ENCODE measurements at regions not wholly inside any gene's neighbourhood (a gene's known extent, or its start where the extent isn't known, plus 50 kb on each side); places are given as distances from the start of the nearest gene placed in this dataset.

GRCh38 chr2:8064603-8065002 is 617.3 kb upstream of the ID2 start:
- Histone ChIP-seq H3K4me1 (no peaks in the 10 kb centered on the region), H3K9me3 (no peaks in the 10 kb centered on the region), H3K27ac (no peak overlapping the region), H3K4me2 (no peak overlapping the region), H3K4me3 (no peak overlapping the region)
- CTCF ChIA-PET, result no interaction called here
- TF ChIP-seq MAX (IDR thresholded peaks at IDR 0.05), result no peak
- TF ChIP-seq FOXS1 (CRISPR knock-in tag; IDR thresholded peaks at IDR 0.05), result no peak
- TF ChIP-seq ZC3H11A (IDR thresholded peaks at IDR 0.05), result no peak
- TF ChIP-seq MYC (IDR thresholded peaks at IDR 0.05; ENCODE audit: borderline replicate concordance, low read length), result no peak
- no peak for TF ChIP-seq HES2 (IDR thresholded peaks at IDR 0.05)
- TF ChIP-seq BHLHE40 (IDR thresholded peaks at IDR 0.05; ENCODE audit: low read depth, low read length), result no peak
- no peak for TF ChIP-seq FOSB (CRISPR knock-in tag; IDR thresholded peaks at IDR 0.05)
- no peak for TF ChIP-seq RNF2 (IDR thresholded peaks at IDR 0.05; ENCODE audit: borderline replicate concordance, low read depth)
- POLR2A ChIA-PET, result no interaction called here
- FAIRE-seq (no peak), ATAC-seq (no peak), DNase-seq (ENCODE audit: low read depth in 1 of 2, low spot score in 1 of 2) (no peak)
- 78% methylated on average over 5 of the region's 5 CpGs for WGBS (ENCODE audit: missing lambda C conversion rate)

GRCh38 chr2:8065191-8065590 is 616.7 kb upstream of the ID2 start:
- DNase-seq (ENCODE audit: low read depth in 1 of 2, low spot score in 1 of 2), result no peak
- ChIA-PET POLR2A (no interaction called here), CTCF (no interaction called here)
- no peak for FAIRE-seq
- no peaks in the 10 kb centered on the region for H3K4me1 ChIP-seq
- no peak for ATAC-seq
- 36% methylated on average over 1 of the region's 1 CpG for WGBS (ENCODE audit: missing lambda C conversion rate)
- no peak overlapping the region for H3K4me2 ChIP-seq
- TF ChIP-seq NPAS2 (CRISPR knock-in tag; IDR thresholded peaks at IDR 0.05; ENCODE audit: borderline replicate concordance), result no peak
- no peak for TF ChIP-seq JUNB (IDR thresholded peaks at IDR 0.05)
- no peak for TF ChIP-seq HEYL (CRISPR knock-in tag; IDR thresholded peaks at IDR 0.05)
- TF ChIP-seq HDAC2 (IDR thresholded peaks at IDR 0.05), result no peak
- TF ChIP-seq MAFK (IDR thresholded peaks at IDR 0.05; ENCODE audit: partially characterized antibody), result peak; percentile 50
- no peaks in the 10 kb centered on the region for H3K9me3 ChIP-seq
- H3K27ac ChIP-seq, result no peak overlapping the region
- no peak overlapping the region for H3K4me3 ChIP-seq

GRCh38 chr2:8067784-8068336 is 614.0 kb upstream of the ID2 start:
- no peak for TF ChIP-seq JUNB (IDR thresholded peaks at IDR 0.05)
- no peak for TF ChIP-seq ZC3H11A (IDR thresholded peaks at IDR 0.05)
- no peak for TF ChIP-seq HOXA7 (CRISPR knock-in tag; IDR thresholded peaks at IDR 0.05)
- TF ChIP-seq, protein P1, sequence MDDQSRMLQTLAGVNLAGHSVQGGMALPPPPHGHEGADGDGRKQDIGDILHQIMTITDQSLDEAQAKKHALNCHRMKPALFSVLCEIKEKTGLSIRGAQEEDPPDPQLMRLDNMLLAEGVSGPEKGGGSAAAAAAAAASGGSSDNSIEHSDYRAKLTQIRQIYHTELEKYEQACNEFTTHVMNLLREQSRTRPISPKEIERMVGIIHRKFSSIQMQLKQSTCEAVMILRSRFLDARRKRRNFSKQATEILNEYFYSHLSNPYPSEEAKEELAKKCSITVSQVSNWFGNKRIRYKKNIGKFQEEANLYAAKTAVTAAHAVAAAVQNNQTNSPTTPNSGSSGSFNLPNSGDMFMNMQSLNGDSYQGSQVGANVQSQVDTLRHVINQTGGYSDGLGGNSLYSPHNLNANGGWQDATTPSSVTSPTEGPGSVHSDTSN (IDR thresholded peaks at IDR 0.05), result no peak
- no peak for TF ChIP-seq POLR2AphosphoS2 (conservative IDR thresholded peaks at IDR 0.05; ENCODE audit: low read length)
- TF ChIP-seq ELK1 (IDR thresholded peaks at IDR 0.05; ENCODE audit: low read depth, low read length), result no peak
- no peak for TF ChIP-seq JUN (IDR thresholded peaks at IDR 0.05)
- no peak for TF ChIP-seq BCL3 (IDR thresholded peaks at IDR 0.05)
- POLR2A ChIA-PET, result no interaction called here
- no peak overlapping the region for H3K4me2 ChIP-seq
- WGBS (ENCODE audit: missing lambda C conversion rate), result 54% methylated on average over 15 of the region's 15 CpGs
- H3K27ac ChIP-seq, result no peak overlapping the region
- FAIRE-seq, result no peak
- ATAC-seq, result no peak
- CTCF ChIA-PET, result interaction anchor here (0.8 kb wide), 1 partner anchor 17 kb away, joined by 4 read pairs; no protein-coding TSS in a partner anchor
- DNase-seq (ENCODE audit: low read depth in 1 of 2, low spot score in 1 of 2), result no peak
- no peaks in the 10 kb centered on the region for H3K9me3 ChIP-seq
- no peak overlapping the region for H3K4me3 ChIP-seq
- no peaks in the 10 kb centered on the region for H3K4me1 ChIP-seq
